ENCODE measurements at regions not wholly inside any gene's neighbourhood (a gene's known extent, or its start where the extent isn't known, plus 50 kb on each side); places are given as distances from the start of the nearest gene placed in this dataset.
"Not testable (repeated sequence)": the region's sequence is repeated elsewhere in the genome, so short reads cannot be mapped to it uniquely, and the experiment has no call there.

- no peak for TF ChIP-seq GFI1B (tag by site-specific recombination; IDR thresholded peaks at IDR 0.05)
- TF ChIP-seq ZNF302 (tag by site-specific recombination; IDR thresholded peaks at IDR 0.05; ENCODE audit: low read depth): no peak
- TF ChIP-seq, protein P1, sequence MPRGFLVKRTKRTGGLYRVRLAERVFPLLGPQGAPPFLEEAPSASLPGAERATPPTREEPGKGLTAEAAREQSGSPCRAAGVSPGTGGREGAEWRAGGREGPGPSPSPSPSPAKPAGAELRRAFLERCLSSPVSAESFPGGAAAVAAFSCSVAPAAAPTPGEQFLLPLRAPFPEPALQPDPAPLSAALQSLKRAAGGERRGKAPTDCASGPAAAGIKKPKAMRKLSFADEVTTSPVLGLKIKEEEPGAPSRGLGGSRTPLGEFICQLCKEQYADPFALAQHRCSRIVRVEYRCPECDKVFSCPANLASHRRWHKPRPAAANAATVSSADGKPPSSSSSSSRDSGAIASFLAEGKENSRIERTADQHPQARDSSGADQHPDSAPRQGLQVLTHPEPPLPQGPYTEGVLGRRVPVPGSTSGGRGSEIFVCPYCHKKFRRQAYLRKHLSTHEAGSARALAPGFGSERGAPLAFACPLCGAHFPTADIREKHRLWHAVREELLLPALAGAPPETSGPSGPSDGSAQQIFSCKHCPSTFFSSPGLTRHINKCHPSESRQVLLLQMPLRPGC (tag by site-specific recombination; IDR thresholded peaks at IDR 0.05): no peak
- no peak for TF ChIP-seq ZNF843 (tag by site-specific recombination; IDR thresholded peaks at IDR 0.05)
- no peak for TF ChIP-seq ZNF585B (tag by site-specific recombination; IDR thresholded peaks at IDR 0.05)
- no peak for TF ChIP-seq ZNF529 (tag by site-specific recombination; IDR thresholded peaks at IDR 0.05; ENCODE audit: insufficient replicate concordance)
- Histone ChIP-seq H3K9me3 (ENCODE audit: control insufficient read depth, insufficient read depth, low read depth, low read length) (no peaks in the 10 kb centered on the region), H3K36me3 (ENCODE audit: control insufficient read depth in 2 of 2, insufficient read depth in 1 of 2, low read length in 2 of 2) (no peaks in the 10 kb centered on the region), H3K4me3 (ENCODE audit: low read depth, low read length) (no peak overlapping the region), H3K4me1 (ENCODE audit: control insufficient read depth, insufficient read depth, low read length) (no peaks in the 10 kb centered on the region), H3K27ac (ENCODE audit: extremely low read depth, low read depth, low read length) (no peak overlapping the region)
- CTCF ChIA-PET: interaction anchor here (0.5 kb wide), 1 partner anchor 14 kb away, joined by 3 read pairs; no protein-coding TSS in a partner anchor
- POLR2A ChIA-PET: no interaction called here
Measured at GRCh38 chr12:47609806-47610205, 96.0 kb downstream of the RPAP3 start.

DNA sequence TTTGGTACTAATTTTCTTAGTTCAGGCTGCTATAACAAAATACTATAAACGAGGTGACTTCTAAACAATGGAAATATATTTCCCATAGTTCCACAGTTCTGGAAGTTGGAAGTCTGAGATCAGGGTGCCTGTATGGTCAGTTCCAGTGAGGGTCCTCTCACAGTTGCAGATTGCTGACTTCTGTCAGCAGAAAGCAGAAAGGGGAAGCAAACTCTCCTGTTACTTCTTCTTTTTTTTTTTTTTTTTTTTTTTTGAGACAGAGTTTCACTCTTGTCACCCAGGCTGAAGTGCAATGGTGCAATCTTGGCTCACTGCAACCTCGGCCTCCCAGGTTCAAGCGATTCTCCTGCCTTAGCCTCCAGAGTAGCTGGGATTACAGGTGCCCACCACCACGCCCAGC, 97.2 kb downstream of the RPAP3 start:
- H3K36me3 ChIP-seq (ENCODE audit: control insufficient read depth in 2 of 2, insufficient read depth in 1 of 2, low read length in 2 of 2); H3K4me1 ChIP-seq (ENCODE audit: control insufficient read depth, insufficient read depth, low read length); POLR2A ChIA-PET; H3K4me3 ChIP-seq (ENCODE audit: low read depth, low read length); H3K27ac ChIP-seq (ENCODE audit: extremely low read depth, low read depth, low read length); H3K9me3 ChIP-seq (ENCODE audit: control insufficient read depth, insufficient read depth, low read depth, low read length): not testable (repeated sequence)
- CTCF ChIA-PET: interaction anchor here (0.5 kb wide), 1 partner anchor 261 kb away, joined by 3 read pairs; no protein-coding TSS in a partner anchor

GRCh38 chr12:47604221-47604873, 101.5 kb downstream of the RPAP3 start:
- TF ChIP-seq ZNF791 (tag by site-specific recombination; IDR thresholded peaks at IDR 0.05) (no peak), ZNF571 (tag by site-specific recombination; IDR thresholded peaks at IDR 0.05) (no peak), ZSCAN18 (tag by site-specific recombination; IDR thresholded peaks at IDR 0.05) (no peak), ZNF362 (tag by site-specific recombination; IDR thresholded peaks at IDR 0.05) (no peak), AEBP2 (tag by site-specific recombination; IDR thresholded peaks at IDR 0.05; ENCODE audit: borderline replicate concordance) (no peak), SETDB1 (IDR thresholded peaks at IDR 0.05; ENCODE audit: insufficient read length, low read length) (no peak), ZNF404 (tag by site-specific recombination; IDR thresholded peaks at IDR 0.05) (no peak), ZNF114 (tag by site-specific recombination; IDR thresholded peaks at IDR 0.05) (no peak), ZNF660 (tag by site-specific recombination; IDR thresholded peaks at IDR 0.05) (no peak), GLIS1 (tag by site-specific recombination; IDR thresholded peaks at IDR 0.05) (no peak)
- TF ChIP-seq, protein P2, sequence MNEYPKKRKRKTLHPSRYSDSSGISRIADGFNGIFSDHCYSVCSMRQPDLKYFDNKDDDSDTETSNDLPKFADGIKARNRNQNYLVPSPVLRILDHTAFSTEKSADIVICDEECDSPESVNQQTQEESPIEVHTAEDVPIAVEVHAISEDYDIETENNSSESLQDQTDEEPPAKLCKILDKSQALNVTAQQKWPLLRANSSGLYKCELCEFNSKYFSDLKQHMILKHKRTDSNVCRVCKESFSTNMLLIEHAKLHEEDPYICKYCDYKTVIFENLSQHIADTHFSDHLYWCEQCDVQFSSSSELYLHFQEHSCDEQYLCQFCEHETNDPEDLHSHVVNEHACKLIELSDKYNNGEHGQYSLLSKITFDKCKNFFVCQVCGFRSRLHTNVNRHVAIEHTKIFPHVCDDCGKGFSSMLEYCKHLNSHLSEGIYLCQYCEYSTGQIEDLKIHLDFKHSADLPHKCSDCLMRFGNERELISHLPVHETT (tag by site-specific recombination; IDR thresholded peaks at IDR 0.05): no peak
- TF ChIP-seq, protein P3, sequence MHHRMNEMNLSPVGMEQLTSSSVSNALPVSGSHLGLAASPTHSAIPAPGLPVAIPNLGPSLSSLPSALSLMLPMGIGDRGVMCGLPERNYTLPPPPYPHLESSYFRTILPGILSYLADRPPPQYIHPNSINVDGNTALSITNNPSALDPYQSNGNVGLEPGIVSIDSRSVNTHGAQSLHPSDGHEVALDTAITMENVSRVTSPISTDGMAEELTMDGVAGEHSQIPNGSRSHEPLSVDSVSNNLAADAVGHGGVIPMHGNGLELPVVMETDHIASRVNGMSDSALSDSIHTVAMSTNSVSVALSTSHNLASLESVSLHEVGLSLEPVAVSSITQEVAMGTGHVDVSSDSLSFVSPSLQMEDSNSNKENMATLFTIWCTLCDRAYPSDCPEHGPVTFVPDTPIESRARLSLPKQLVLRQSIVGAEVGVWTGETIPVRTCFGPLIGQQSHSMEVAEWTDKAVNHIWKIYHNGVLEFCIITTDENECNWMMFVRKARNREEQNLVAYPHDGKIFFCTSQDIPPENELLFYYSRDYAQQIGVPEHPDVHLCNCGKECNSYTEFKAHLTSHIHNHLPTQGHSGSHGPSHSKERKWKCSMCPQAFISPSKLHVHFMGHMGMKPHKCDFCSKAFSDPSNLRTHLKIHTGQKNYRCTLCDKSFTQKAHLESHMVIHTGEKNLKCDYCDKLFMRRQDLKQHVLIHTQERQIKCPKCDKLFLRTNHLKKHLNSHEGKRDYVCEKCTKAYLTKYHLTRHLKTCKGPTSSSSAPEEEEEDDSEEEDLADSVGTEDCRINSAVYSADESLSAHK (tag by site-specific recombination; IDR thresholded peaks at IDR 0.05): no peak
- no peak overlapping the region for H3K4me3 ChIP-seq (ENCODE audit: low read depth, low read length)
- ChIA-PET CTCF (interaction anchor here (0.7 kb wide), 1 partner anchor 51 kb away, joined by 3 read pairs; no protein-coding TSS in a partner anchor), POLR2A (no interaction called here)
- no peaks in the 10 kb centered on the region for H3K4me1 ChIP-seq (ENCODE audit: control insufficient read depth, insufficient read depth, low read length)
- no peaks in the 10 kb centered on the region for H3K9me3 ChIP-seq (ENCODE audit: control insufficient read depth, insufficient read depth, low read depth, low read length)
- no peak overlapping the region for H3K27ac ChIP-seq (ENCODE audit: extremely low read depth, low read depth, low read length)
- H3K36me3 ChIP-seq (ENCODE audit: control insufficient read depth in 2 of 2, insufficient read depth in 1 of 2, low read length in 2 of 2): no peaks in the 10 kb centered on the region
